GM19099 (cell line): ENCODE measurements at regions not wholly inside any gene's neighbourhood (a gene's known extent, or its start where the extent isn't known, plus 50 kb on each side); places are given as distances from the start of the nearest gene placed in this dataset.

Experiments used
- POLR2A ChIP-seq: IDR thresholded peaks from 3 replicates; pipeline ENCODE4 v1.6.1; 2011; ENCODE audit warnings: low read depth; ENCODE audit not compliant: insufficient read length; ENCODE audit errors: extremely low read depth

DNA sequence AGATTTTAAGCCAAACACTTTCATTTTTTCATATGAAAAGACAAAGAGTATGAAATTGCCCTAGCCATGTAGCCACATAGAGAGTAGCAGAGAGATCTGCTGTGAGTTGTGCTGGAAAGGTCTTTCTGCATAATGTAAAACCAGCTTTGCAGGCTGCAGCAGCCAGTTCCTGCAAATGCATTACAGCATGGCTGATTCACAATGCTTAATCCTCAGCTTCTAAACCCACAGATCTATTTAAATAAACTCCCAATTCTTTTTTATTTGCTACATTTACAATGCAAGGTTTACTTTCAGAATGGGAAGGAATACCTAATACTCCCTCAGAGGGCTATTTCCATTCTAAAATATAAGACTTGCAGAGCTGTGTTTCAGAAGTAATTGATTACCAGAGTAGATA, 185.6 kb upstream of the STARD13 start:
- no peak for TF ChIP-seq POLR2A

DNA sequence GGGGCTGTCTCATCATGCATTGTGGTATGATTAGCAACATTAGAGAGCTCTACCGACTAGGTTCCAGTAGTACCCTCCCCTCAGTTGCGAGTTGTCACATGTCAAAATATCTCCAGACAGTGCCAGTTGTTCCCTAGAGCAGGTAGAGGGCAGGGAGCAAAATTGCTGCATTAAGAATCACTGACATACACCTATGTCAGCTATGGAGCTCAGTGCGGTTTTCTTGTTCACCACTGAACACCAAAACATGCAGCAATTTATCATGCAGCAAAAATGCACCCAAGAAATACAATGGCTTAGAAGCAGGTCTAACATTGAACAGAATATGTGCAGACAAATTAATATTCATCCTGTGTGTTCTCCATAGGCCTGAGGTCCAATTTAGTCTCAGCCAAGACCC, 186.9 kb upstream of the STARD13 start:
- no peak for TF ChIP-seq POLR2A

DNA sequence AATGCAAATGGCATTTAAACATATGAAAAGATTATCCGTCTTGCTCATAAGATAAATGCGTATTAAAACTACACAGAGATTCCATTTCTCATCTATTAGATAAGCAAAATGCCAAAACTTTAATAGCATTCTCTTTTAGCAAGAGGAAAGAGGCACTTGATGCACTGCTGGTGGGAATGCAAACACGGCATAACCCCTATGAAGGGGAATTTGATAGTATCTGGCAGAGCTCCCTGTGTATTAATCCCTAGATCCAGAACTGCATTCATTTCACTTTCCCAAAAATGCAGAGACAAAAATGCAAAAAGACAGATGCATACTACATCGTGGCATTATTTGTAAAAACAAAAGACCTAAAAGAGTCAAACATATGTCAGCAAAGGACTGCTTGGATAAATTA, 193.6 kb upstream of the STARD13 start:
- TF ChIP-seq POLR2A, result no peak

DNA sequence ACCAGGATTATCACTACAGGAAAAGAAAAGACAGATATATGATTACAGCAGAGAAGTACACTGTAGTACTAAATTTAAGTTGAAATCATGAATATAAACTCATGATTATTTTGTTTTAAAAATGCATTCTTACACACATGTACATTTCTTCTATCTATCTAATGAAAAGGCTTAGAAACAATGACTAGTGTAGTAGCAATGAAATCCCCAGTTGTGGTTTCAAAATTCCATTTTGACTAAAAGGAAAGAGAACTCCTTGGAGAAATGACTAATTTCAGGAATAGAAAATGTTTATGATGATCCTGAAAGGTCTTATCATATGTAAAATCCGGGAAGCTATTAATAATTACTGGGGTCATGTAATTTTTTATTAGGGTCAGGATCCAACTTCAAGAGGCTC, 195.0 kb upstream of the STARD13 start:
- no peak for TF ChIP-seq POLR2A

DNA sequence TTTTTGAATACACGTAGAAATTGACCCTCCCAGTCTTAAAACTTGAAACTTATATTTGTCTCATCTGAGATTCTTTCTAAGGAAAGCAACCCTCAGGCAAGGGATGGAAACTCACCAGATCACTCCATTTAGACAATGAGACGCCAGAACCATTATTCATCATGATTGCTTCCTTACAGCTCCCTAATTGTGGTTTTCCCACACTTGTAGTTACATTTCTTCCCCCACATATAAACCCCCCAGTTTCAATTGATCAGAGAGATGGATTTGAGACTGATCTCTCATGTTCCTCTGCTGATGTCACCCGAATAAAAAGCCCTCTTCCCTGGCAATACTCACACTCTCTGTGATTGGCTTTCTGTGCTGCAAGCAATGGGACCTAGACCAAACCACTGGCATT, 197.9 kb upstream of the STARD13 start:
- no peak for TF ChIP-seq POLR2A

DNA sequence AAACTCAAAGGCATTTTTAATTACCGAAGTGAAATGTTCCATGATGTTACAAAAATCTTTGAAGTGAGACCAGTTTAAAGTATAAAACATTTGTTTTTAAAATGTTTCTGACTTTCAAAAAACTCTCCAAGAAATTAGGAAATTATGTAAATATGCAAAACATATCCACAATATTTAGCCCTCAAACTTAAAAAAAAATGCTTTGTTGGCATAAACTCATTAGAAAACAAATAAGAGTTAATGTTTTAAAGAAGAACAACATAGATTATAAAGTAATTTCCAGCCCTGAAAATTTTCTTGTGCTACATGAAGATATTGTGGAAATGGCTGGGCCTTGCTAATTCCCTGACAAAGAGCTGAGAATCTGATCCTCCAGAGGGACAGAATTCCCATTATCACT, 199.7 kb upstream of the STARD13 start:
- no peak for TF ChIP-seq POLR2A

DNA sequence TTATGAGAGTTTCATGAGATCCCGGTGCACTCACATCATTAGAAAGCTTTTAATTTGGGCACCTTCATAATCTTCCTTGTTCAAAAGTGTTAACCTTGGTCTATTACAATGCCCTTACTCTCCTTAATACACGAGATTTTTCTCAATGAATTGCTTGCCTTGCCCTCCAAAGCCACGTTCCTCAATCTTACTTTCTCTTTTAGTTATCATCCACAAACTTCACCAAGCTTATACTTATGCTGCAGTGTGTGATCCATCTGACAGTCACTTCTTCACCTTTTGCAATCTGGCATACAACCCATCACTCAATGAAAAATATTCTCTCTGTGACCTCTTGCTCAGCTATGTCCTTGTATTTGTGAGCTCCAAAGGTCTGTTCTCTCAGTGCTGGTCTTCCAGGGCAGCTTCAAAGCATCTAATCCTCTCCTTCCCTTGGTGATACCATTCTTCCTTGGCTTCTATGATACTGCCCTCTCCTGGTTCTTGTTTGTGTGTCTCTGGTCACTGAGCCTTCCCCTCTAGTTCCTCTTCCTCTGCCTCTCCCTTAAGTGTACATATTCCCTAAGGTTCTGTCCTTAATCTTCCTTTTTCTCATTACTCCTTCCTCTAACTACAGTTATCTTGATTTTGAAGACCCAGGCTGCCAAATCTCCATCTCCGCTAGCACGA, 202.2 kb upstream of the STARD13 start:
- no peak for TF ChIP-seq POLR2A

DNA sequence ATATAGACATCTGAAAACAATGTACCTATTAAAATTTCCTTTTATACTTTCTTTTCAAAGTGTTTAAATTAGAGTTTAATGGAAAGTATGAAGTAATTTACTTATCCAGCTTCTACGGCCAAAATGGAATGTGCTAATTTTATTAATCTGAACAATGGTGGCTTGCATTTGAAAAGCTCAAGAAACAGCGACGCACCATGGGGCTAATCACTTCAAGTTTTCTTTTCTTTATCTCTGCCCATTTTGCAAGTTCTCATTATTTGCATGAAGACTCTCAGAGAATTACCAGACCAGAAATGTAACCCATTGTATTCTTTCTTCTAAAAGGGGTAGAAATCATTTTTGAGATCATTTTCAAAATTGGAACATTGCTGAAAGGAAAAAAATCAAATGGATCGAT, 204.0 kb upstream of the STARD13 start:
- no peak for TF ChIP-seq POLR2A

DNA sequence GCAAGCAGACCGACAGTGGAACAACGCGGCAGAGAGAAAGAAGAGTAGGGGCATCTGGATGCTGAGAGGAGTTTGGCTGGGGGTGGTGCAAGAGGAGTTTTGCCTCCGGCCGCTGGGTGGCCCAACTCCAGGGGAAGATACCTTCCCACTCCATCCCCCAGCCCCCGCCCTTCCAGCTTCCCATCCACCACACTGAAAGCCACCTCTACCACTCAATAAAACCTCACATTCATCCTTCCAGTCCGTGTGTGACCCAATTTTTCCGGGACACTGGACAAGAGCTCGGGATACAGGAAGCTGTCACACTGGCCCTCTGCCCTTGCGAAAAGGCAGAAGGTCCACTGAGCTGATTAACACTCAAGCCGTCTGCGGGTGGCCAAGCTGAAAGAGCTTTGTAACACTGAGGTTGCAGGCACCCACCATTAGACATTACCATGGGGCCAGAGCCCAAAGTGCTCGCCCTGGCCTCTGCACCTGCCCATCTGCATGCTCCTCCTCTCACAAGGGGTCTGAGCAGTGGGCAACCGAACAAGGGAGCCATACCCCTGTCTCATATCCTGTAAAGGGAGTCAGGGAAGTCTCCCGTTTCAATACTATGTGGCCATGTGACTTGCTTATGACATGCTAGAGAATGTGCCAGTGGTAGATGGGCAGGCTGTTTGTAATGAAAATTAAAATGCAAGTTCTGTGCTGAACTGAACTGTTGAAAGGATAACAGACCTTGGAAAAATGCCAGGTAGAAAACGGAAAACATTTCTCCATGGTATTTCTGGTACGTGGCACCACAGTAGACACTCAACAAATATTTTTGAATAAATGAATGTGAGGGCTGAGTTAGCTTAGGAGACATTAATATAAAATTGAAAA, 205.1 kb upstream of the STARD13 start:
- no peak for TF ChIP-seq POLR2A

DNA sequence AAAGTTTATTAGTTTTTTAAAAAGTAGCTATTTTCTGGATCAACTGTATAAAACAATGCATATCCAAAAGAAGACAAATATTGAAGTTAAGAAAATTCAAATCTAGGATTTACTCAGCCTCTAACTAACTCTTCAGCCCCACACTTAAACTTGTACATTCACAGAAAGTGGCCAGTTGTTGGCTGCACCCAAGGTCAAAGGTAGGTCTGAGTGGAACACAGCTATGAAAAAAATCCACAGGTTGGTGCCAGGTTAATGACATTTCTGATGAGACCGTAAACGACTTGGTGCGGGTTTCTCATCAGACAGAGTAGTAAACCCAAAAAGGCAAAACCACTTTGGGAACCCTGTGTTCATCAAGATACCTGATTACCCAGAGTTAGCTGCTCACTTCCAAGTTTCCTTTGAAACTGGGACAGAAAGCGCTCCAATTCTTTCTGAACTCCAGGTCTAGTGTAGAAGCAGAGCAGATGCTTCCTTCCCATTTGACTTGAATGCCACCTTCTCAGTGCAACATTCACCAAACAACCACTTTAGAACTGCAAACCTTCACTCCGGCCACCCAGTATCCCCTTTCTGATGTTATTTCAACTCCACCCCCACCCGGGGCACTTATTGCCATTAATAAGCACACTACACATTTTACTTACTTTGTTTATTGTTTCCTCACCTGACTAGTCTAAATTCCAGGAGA, 208.3 kb upstream of the STARD13 start:
- no peak for TF ChIP-seq POLR2A

DNA sequence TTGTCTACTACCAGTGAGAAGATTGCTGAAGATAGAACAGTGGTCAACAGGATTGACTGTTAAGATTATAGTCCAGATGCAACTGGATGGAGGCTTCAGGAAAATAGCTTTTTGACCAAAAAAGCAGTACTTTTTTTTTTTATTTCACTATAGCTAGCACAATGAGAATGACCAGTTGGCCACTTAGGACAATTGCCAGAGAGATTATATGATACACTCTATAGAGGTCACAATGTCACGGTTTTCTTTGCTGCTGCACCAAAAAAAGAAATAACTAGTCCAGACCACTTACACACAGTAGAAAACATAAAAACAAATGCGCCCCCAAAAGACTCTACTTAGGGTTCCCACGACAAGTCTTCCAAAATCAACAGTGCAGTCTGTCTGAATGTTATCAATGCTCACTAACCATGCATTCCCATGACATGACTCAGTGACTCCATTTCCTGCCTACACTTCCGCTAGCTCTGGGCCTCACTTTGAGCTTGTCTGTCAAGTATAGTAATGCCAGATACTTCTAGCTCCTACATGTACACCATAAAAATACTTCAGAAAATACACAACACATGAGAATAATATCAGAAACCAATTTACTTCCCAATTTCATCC, 209.1 kb upstream of the STARD13 start:
- no peak for TF ChIP-seq POLR2A

DNA sequence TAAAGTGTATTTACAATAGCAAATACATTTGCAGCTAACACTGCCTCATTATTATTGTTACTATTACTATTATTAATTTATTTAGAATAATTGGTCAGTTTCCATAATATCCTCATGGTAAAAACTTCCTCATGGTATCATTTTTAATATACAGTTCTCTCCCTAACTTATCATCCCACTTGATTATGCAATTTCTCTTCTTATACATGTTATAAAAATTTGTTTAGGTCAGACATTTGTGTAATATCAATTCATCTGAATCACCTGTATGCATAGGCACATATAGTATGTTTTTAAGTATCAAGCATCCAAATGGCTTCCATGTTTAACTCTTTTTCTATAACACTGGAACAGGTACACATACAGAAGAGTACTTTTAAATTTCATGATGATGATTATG, 210.8 kb upstream of the STARD13 start:
- no peak for TF ChIP-seq POLR2A

DNA sequence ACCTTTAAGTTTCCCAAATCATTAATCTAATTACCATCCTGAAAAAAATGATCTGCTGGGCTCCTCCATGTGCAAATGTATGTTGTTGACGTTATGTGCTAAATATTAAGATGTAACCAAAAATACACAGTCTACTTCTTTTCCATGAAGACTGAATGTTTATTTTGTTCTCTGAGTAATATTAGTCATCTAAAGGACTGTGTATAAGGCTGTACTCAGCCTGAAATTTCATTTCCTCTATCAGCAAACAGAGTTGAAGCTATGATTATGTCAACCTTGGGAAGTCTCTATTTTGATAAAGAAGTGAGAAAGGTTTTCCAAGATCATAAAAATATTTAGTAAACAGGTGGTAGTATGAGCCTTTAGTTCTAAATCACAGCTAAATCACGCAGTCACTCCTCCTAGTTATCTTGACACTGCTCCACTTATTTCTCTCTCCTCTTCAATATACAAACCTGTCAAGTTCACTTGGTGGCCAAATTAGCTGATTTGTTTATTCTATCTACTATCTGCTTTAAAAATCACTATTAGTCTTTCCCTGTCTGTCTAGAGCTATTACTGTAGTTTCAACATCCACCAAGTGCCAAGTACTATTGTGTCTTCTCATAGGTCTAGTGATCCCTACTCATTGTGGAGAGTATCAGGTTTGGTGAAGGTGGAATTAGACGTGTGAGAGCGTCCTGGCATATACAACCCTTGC, 211.7 kb upstream of the STARD13 start:
- TF ChIP-seq POLR2A, result no peak

DNA sequence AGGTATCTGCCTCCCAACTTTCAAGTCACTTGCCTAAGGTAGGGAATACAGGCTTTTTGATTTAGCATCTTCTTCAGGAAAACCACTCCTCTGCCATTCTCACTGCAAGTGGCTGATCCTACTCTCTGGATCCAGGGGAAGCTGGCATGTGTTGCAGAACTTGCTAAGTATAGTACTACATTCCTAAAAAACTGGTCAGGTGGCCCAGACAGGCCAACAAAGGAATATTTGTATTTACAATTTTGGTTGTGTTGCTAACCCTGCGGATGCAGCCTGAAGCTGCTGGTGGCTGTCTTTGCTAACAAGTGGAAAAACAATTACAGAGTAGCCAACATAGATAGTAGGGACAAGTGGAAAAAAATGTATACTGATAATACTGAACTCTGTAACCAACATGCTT, 222.5 kb upstream of the STARD13 start:
- no peak for TF ChIP-seq POLR2A
